WTC11 (cell line): ENCODE measurements at regions not wholly inside any gene's neighbourhood (a gene's known extent, or its start where the extent isn't known, plus 50 kb on each side); places are given as distances from the start of the nearest gene placed in this dataset.

ENCODE experiments used
- CTCF ChIP-seq: fragments of 200-600 bp; IDR thresholded peaks from 2 replicates; pipeline ENCODE4 v1.8.0; 2022; ENCODE audit warnings: antibody characterized with exemption
- ETV6 ChIP-seq: sonication (generic); formaldehyde crosslinking; IDR thresholded peaks from 2 replicates; pipeline ENCODE4 v1.8.1; 2022; ENCODE audit warnings: mild to moderate bottlenecking, missing genetic modification reagents
- JUN ChIP-seq: sonication (generic); formaldehyde crosslinking; IDR thresholded peaks from 2 replicates; pipeline ENCODE4 v1.8.0; 2023; ENCODE audit warnings: mild to moderate bottlenecking, missing genetic modification reagents
- MAX ChIP-seq: sonication (generic); formaldehyde crosslinking; IDR thresholded peaks from 2 replicates; pipeline ENCODE4 v1.8.0; 2022; ENCODE audit warnings: mild to moderate bottlenecking, missing genetic modification reagents
- NR3C1 ChIP-seq: sonication (generic); formaldehyde crosslinking; conservative IDR thresholded peaks from 2 replicates; pipeline ENCODE4 v1.8.1; 2023; ENCODE audit warnings: low read depth, mild to moderate bottlenecking, missing genetic modification reagents
- SP1 ChIP-seq: sonication (generic); formaldehyde crosslinking; conservative IDR thresholded peaks from 2 replicates; pipeline ENCODE4 v1.8.1; 2022; ENCODE audit warnings: missing genetic modification reagents
- TCF7 ChIP-seq: sonication (generic); formaldehyde crosslinking; IDR thresholded peaks from 2 replicates; pipeline ENCODE4 v1.8.0; 2022; ENCODE audit warnings: mild to moderate bottlenecking, low read depth, missing genetic modification reagents, moderate library complexity
- ZNF263 ChIP-seq: sonication (generic); formaldehyde crosslinking; IDR thresholded peaks from 2 replicates; pipeline ENCODE4 v1.8.1; 2022; ENCODE audit warnings: low read depth, mild to moderate bottlenecking, moderate library complexity, missing genetic modification reagents
- ZNF416 ChIP-seq: fragments of 250-450 bp; sonication (Bioruptor Pico); IDR thresholded peaks from 2 replicates; pipeline ENCODE4 v1.9.0; 2021; ENCODE audit warnings: mild to moderate bottlenecking, inconsistent platforms

- no peak for TF ChIP-seq CTCF
- TF ChIP-seq SP1 (CRISPR knock-in tag), result no peak
- no peak for TF ChIP-seq MAX (CRISPR knock-in tag)
- TF ChIP-seq NR3C1, result no peak
- no peak for TF ChIP-seq ZNF416 (CRISPR knock-in tag)
- TF ChIP-seq ZNF263 (CRISPR knock-in tag), result no peak
- TF ChIP-seq JUN (CRISPR knock-in tag), result no peak
- no peak for TF ChIP-seq ETV6 (CRISPR knock-in tag)
- no peak for TF ChIP-seq TCF7
Observed at GRCh38 chr1:195550071-195550862, 1058.0 kb downstream of the KCNT2 start.
